ENCODE measurements at regions not wholly inside any gene's neighbourhood (a gene's known extent, or its start where the extent isn't known, plus 50 kb on each side); places are given as distances from the start of the nearest gene placed in this dataset.
"Not testable (repeated sequence)": the region's sequence is repeated elsewhere in the genome, so short reads cannot be mapped to it uniquely, and the experiment has no call there.

GRCh38 chr7:13009517-13009916, 322.1 kb downstream of the ARL4A start:
- DNase-seq = no peak

- no peak for DNase-seq
These were observed 326.6 kb downstream of the ARL4A start for GRCh38 chr7:13014011-13014410.

GRCh38 chr7:13016036-13016581, 328.7 kb downstream of the ARL4A start:
- DNase-seq = no peak

- DNase-seq = no peak
These were observed 329.3 kb downstream of the ARL4A start for GRCh38 chr7:13016592-13017332.

GRCh38 chr7:13017333-13017857, 330.0 kb downstream of the ARL4A start:
- DNase-seq = no peak

GRCh38 chr7:13017881-13018280, 330.4 kb downstream of the ARL4A start:
- no peak for DNase-seq

GRCh38 chr7:13021566-13022300, 334.3 kb downstream of the ARL4A start:
- no peak for DNase-seq

GRCh38 chr7:13024121-13024674, 336.8 kb downstream of the ARL4A start:
- no peak for DNase-seq

- not testable (repeated sequence) for DNase-seq
These were observed 337.6 kb downstream of the ARL4A start for GRCh38 chr7:13025043-13025442.

GRCh38 chr7:13027321-13027720, 339.9 kb downstream of the ARL4A start:
- DNase-seq = no peak

GRCh38 chr7:13028036-13028824, 340.8 kb downstream of the ARL4A start:
- DNase-seq = no peak

- no peak for DNase-seq
These were observed 341.3 kb downstream of the ARL4A start for GRCh38 chr7:13028825-13029099.

- no peak for DNase-seq
These were observed 344.0 kb downstream of the ARL4A start for GRCh38 chr7:13031468-13031867.

- DNase-seq = no peak
These were observed 344.7 kb downstream of the ARL4A start for GRCh38 chr7:13032084-13032483.

GRCh38 chr7:13032576-13032975, 345.1 kb downstream of the ARL4A start:
- no peak for DNase-seq

- no peak for DNase-seq
These were observed 347.3 kb downstream of the ARL4A start for GRCh38 chr7:13034693-13035092.

- DNase-seq = no peak
These were observed 347.8 kb downstream of the ARL4A start for GRCh38 chr7:13035233-13035632.

- DNase-seq = no peak
These were observed 348.9 kb downstream of the ARL4A start for GRCh38 chr7:13036256-13036780.

- no peak for DNase-seq
These were observed 349.8 kb downstream of the ARL4A start for GRCh38 chr7:13037216-13037615.

GRCh38 chr7:13041368-13041988, 354.0 kb downstream of the ARL4A start:
- DNase-seq = no peak

GRCh38 chr7:13042605-13043236, 355.3 kb downstream of the ARL4A start:
- no peak for DNase-seq

GRCh38 chr7:13044309-13044708, 356.9 kb downstream of the ARL4A start:
- no peak for DNase-seq

Data from activated CD4-positive, alpha-beta T cell treated with anti-CD3 and anti-CD28 coated beads, Interleukin-2, Interleukin-6, amounts not matched to agents 100 ng/mL and 50 ng/mL, durations not matched to agents 16 hours and 8 hours (primary cell).